ENCODE measurements at regions not wholly inside any gene's neighbourhood (a gene's known extent, or its start where the extent isn't known, plus 50 kb on each side); places are given as distances from the start of the nearest gene placed in this dataset.

DNA sequence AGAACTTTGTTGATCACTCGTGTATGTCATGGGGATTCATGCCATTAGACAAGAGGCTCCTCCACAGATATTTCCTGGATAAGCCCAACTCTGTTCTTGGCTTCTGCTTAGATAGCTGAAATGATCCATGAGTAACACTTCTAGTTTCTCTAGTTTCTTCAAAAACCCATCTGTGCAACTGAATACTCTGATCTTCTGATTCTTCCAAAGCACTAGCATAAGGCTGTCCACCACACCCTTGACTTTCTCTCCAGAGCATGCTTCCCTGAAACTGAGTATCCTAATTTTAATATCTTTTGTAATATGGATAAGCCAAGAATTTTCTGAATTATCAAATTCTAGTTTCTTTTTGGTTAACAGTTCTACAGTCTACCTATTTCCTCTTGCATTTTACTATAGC, 118.6 kb upstream of the TAPT1 start:
- H3K27ac ChIP-seq = no peak overlapping the region
- H3K4me1 ChIP-seq = peaks cover 0 to 4% (median 0%) of the 10 kb centered on the region in 10 experiments; a peak in 1 of 20 replicates
- no peak overlapping the region for H3K4me2 ChIP-seq
- H3K9me3 ChIP-seq (replicated peaks in 1 of 11) = no peaks in the 10 kb centered on the region
- H3K9ac ChIP-seq = no peak overlapping the region
- no peak overlapping the region for H3K4me3 ChIP-seq
- TF ChIP-seq Cebpa-rat (IDR thresholded peaks at IDR 0.05) = no peak
- H3K27me3 ChIP-seq = no peaks in the 10 kb centered on the region
- H3K36me3 ChIP-seq = no peaks in the 10 kb centered on the region
- no peaks in the 10 kb centered on the region for H4K20me1 ChIP-seq

DNA sequence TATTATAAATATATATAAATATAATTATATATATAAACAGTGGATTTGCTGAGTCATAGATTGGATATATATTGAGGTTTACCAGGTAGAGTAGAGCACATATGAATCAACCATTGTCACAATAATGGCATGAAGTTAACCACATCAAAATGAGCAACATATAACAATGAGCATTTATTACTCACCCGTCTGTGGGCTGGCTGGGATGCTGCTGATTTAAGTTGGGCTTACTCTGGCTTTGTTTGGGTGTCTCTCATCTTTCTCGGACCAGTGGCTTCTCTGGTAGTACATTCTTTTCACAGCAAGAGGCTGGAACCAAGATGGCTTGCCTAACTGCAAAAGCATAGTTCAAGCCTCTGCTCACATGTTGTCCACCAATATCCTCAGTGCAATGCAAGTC, 111.7 kb upstream of the TAPT1 start:
- no peak overlapping the region for H3K4me2 ChIP-seq
- H3K4me3 ChIP-seq = no peak overlapping the region
- no peaks in the 10 kb centered on the region for H3K9me3 ChIP-seq (replicated peaks in 1 of 11)
- H3K36me3 ChIP-seq = no peaks in the 10 kb centered on the region
- H3K4me1 ChIP-seq = no peaks in the 10 kb centered on the region
- H3K27ac ChIP-seq = no peak overlapping the region
- H3K9ac ChIP-seq = no peak overlapping the region
- no peak for TF ChIP-seq Cebpa-rat (IDR thresholded peaks at IDR 0.05)
- no peaks in the 10 kb centered on the region for H3K27me3 ChIP-seq
- H4K20me1 ChIP-seq = no peaks in the 10 kb centered on the region

GRCh38 chr4:16334601-16335000, 108.3 kb upstream of the TAPT1 start:
- H3K9me3 ChIP-seq (replicated peaks in 1 of 11) = no peaks in the 10 kb centered on the region
- H3K9ac ChIP-seq = no peak overlapping the region
- no peaks in the 10 kb centered on the region for H4K20me1 ChIP-seq
- no peak overlapping the region for H3K4me3 ChIP-seq
- no peak overlapping the region for H3K27ac ChIP-seq
- no peaks in the 10 kb centered on the region for H3K4me1 ChIP-seq
- no peak for TF ChIP-seq Cebpa-rat (IDR thresholded peaks at IDR 0.05)
- H3K27me3 ChIP-seq = no peaks in the 10 kb centered on the region
- no peaks in the 10 kb centered on the region for H3K36me3 ChIP-seq
- no peak overlapping the region for H3K4me2 ChIP-seq

GRCh38 chr4:16329797-16330134, 103.5 kb upstream of the TAPT1 start:
- no peaks in the 10 kb centered on the region for H3K27me3 ChIP-seq
- H4K20me1 ChIP-seq = no peaks in the 10 kb centered on the region
- no peak overlapping the region for H3K9ac ChIP-seq
- H3K4me1 ChIP-seq = no peaks in the 10 kb centered on the region
- H3K27ac ChIP-seq = no peak overlapping the region
- no peak overlapping the region for H3K4me3 ChIP-seq
- H3K36me3 ChIP-seq = no peaks in the 10 kb centered on the region
- no peak for TF ChIP-seq Cebpa-rat (IDR thresholded peaks at IDR 0.05)
- no peaks in the 10 kb centered on the region for H3K9me3 ChIP-seq (replicated peaks in 1 of 11)
- H3K4me2 ChIP-seq = no peak overlapping the region

GRCh38 chr4:16329125-16329796, 103.0 kb upstream of the TAPT1 start:
- Histone ChIP-seq H3K4me3 (no peak overlapping the region), H3K27me3 (no peaks in the 10 kb centered on the region)

GRCh38 chr4:16322183-16322582, 95.9 kb upstream of the TAPT1 start:
- Histone ChIP-seq H3K4me1 (no peaks in the 10 kb centered on the region), H3K4me3 (no peak overlapping the region), H3K36me3 (no peaks in the 10 kb centered on the region), H3K4me2 (no peak overlapping the region), H3K27me3 (no peaks in the 10 kb centered on the region), H3K9me3 (replicated peaks in 1 of 11) (peaks cover 7 to 22% (median 13%) of the 10 kb centered on the region in 11 experiments; a peak in 16 of 22 replicates), H3K9ac (no peak overlapping the region), H4K20me1 (no peaks in the 10 kb centered on the region), H3K27ac (no peak overlapping the region)
- TF ChIP-seq Cebpa-rat (IDR thresholded peaks at IDR 0.05) = no peak

More at GRCh38 chr4:16329125-16329796, 103.0 kb upstream of the TAPT1 start:
- TF ChIP-seq Cebpa-rat (IDR thresholded peaks at IDR 0.05) = no peak
- Histone ChIP-seq H3K9ac (no peak overlapping the region), H3K36me3 (no peaks in the 10 kb centered on the region), H3K9me3 (replicated peaks in 1 of 11) (no peaks in the 10 kb centered on the region), H3K4me2 (no peak overlapping the region), H4K20me1 (no peaks in the 10 kb centered on the region), H3K27ac (no peak overlapping the region), H3K4me1 (no peaks in the 10 kb centered on the region)

- H3K27me3 ChIP-seq = no peaks in the 10 kb centered on the region
- H3K9ac ChIP-seq = no peak overlapping the region
- H3K36me3 ChIP-seq = no peaks in the 10 kb centered on the region
- H3K4me1 ChIP-seq = no peaks in the 10 kb centered on the region
- H3K4me3 ChIP-seq = no peak overlapping the region
- no peak overlapping the region for H3K27ac ChIP-seq
- H3K9me3 ChIP-seq (replicated peaks in 1 of 11) = peaks cover 0 to 4% (median 0%) of the 10 kb centered on the region in 11 experiments; a peak in 2 of 22 replicates
- no peak overlapping the region for H3K4me2 ChIP-seq
- no peaks in the 10 kb centered on the region for H4K20me1 ChIP-seq
- no peak for TF ChIP-seq Cebpa-rat (IDR thresholded peaks at IDR 0.05)
Measured at GRCh38 chr4:16315456-16315855, 89.2 kb upstream of the TAPT1 start.

GRCh38 chr4:16310606-16311005, 84.3 kb upstream of the TAPT1 start:
- Histone ChIP-seq H3K9me3 (replicated peaks in 1 of 11) (no peaks in the 10 kb centered on the region), H3K36me3 (no peaks in the 10 kb centered on the region), H3K9ac (no peak overlapping the region), H3K4me3 (no peak overlapping the region), H4K20me1 (no peaks in the 10 kb centered on the region), H3K27me3 (no peaks in the 10 kb centered on the region), H3K27ac (no peak overlapping the region), H3K4me2 (no peak overlapping the region), H3K4me1 (no peaks in the 10 kb centered on the region)
- no peak for TF ChIP-seq Cebpa-rat (IDR thresholded peaks at IDR 0.05)

- 0 out of 22 replicates have a peak, but pooled peaks cover 0 to 5% (median 0%) of the 10 kb centered on the region in 11 experiments for H3K9me3 ChIP-seq (replicated peaks in 1 of 11)
- H3K4me3 ChIP-seq = no peak overlapping the region
- no peaks in the 10 kb centered on the region for H3K27me3 ChIP-seq
- H3K4me1 ChIP-seq = no peaks in the 10 kb centered on the region
- H3K9ac ChIP-seq = no peak overlapping the region
- H3K4me2 ChIP-seq = no peak overlapping the region
- no peak for TF ChIP-seq Cebpa-rat (IDR thresholded peaks at IDR 0.05)
- no peaks in the 10 kb centered on the region for H3K36me3 ChIP-seq
- H4K20me1 ChIP-seq = no peaks in the 10 kb centered on the region
- no peak overlapping the region for H3K27ac ChIP-seq
Measured at GRCh38 chr4:16302648-16303047, 76.4 kb upstream of the TAPT1 start.

DNA sequence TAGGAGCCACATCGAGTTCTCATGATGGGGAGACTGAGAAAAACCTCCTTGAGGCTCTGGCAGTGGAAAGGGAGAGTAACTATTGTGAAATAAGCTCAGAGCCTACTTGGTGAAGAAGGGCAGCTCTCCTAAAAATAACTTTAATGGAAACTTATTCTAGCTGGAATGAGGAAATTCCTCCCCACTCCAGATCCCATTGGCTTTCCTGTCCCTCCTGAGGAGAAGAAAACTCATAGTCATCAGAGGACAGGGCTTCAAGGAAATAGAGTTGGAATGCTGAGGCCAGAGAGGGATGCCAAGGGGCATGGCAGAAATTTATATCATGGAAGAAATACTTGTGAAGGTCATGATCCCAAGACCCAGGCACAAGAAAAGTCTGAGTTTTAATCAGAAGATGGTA, 70.7 kb upstream of the TAPT1 start:
- H3K4me1 ChIP-seq = peaks cover 0 to 7% (median 0%) of the 10 kb centered on the region in 10 experiments; a peak in 3 of 20 replicates
- no peak overlapping the region for H3K9ac ChIP-seq
- 0 out of 22 replicates have a peak, but pooled peaks cover 0 to 5% (median 0%) of the 10 kb centered on the region in 11 experiments for H3K9me3 ChIP-seq (replicated peaks in 1 of 11)
- H3K4me2 ChIP-seq = no peak overlapping the region
- no peaks in the 10 kb centered on the region for H3K27me3 ChIP-seq
- 0 out of 22 replicates have a peak, but pooled peaks of 2 of the 11 experiments have one; percentile 8 to 29 for TF ChIP-seq Cebpa-rat (IDR thresholded peaks at IDR 0.05)
- H4K20me1 ChIP-seq = no peaks in the 10 kb centered on the region
- H3K4me3 ChIP-seq = no peak overlapping the region
- H3K27ac ChIP-seq = no peak overlapping the region
- no peaks in the 10 kb centered on the region for H3K36me3 ChIP-seq
